Hepatocyte (in vitro differentiated cells): ENCODE measurements at regions not wholly inside any gene's neighbourhood (a gene's known extent, or its start where the extent isn't known, plus 50 kb on each side); places are given as distances from the start of the nearest gene placed in this dataset.

Experiments used
- DNase-seq: peaks from one replicate; pipeline ENCODE4 v3.0.0-alpha.2; 2016; ENCODE audit warnings: low spot score
- H2AFZ ChIP-seq: fragments of 200-600 bp; sonication (generic); 2 replicates; pipeline ENCODE4 v1.6.0; 2016; ENCODE audit warnings: antibody characterized with exemption, mild to moderate bottlenecking
- H3K27ac ChIP-seq: fragments of 200-600 bp; sonication (generic); 2 replicates; pipeline ENCODE4 v1.5.1; 2016; ENCODE audit warnings: mild to moderate bottlenecking
- H3K27me3 ChIP-seq: fragments of 200-600 bp; sonication (generic); 2 replicates; pipeline ENCODE4 v1.6.1; 2016
- H3K36me3 ChIP-seq: fragments of 200-600 bp; sonication (generic); replicated peaks from 2 replicates; pipeline ENCODE4 v1.5.1; 2016; ENCODE audit warnings: low read depth; ENCODE audit not compliant: insufficient read depth
- H3K4me1 ChIP-seq: fragments of 200-600 bp; sonication (generic); 2 replicates; pipeline ENCODE4 v1.5.1; 2016; ENCODE audit warnings: mild to moderate bottlenecking, moderate library complexity; ENCODE audit not compliant: insufficient read depth
- H3K4me2 ChIP-seq: fragments of 200-600 bp; sonication (generic); 2 replicates; pipeline ENCODE4 v1.6.0; 2016
- H3K4me3 ChIP-seq: fragments of 200-600 bp; sonication (generic); 2 replicates; pipeline ENCODE4 v1.5.1; 2016; ENCODE audit warnings: mild to moderate bottlenecking
- H3K79me2 ChIP-seq: fragments of 200-600 bp; sonication (generic); 2 replicates; pipeline ENCODE4 v1.6.0; 2017; ENCODE audit warnings: mild to moderate bottlenecking
- H3K9me2 ChIP-seq: fragments of 200-600 bp; sonication (generic); replicated peaks from 2 replicates; pipeline ENCODE4 v1.6.0; 2017; ENCODE audit warnings: mild to moderate bottlenecking; ENCODE audit not compliant: insufficient read depth
- H3K9me3 ChIP-seq: fragments of 200-600 bp; sonication (generic); 2 replicates; pipeline ENCODE4 v1.5.1; 2016; ENCODE audit warnings: low read depth, mild to moderate bottlenecking
- H4K20me1 ChIP-seq: fragments of 200-600 bp; sonication (generic); 2 replicates; pipeline ENCODE4 v1.6.0; 2016; ENCODE audit warnings: mild to moderate bottlenecking; ENCODE audit not compliant: insufficient read depth, poor library complexity, severe bottlenecking
- EZH2 ChIP-seq: fragments of 200-600 bp; sonication (generic); IDR thresholded peaks from 2 replicates; pipeline ENCODE4 v1.6.1; 2016; ENCODE audit warnings: antibody characterized with exemption, mild to moderate bottlenecking, borderline replicate concordance
- EZH2phosphoT487 ChIP-seq: fragments of 200-600 bp; sonication (generic); IDR thresholded peaks from one replicate; pipeline ENCODE4 v1.6.1; 2018; ENCODE audit warnings: antibody characterized with exemption, mild to moderate bottlenecking, low read depth, moderate library complexity; ENCODE audit not compliant: unreplicated experiment, severe bottlenecking
- WGBS: methylation state at CpG from one replicate; pipeline ENCODE4 v1.1.6; 2016; ENCODE audit warnings: low lambda C conversion rate; ENCODE audit errors: missing lambda C conversion rate; 5-methylcytosine and 5-hydroxymethylcytosine counted together
- TF ChIP-seq, protein P1 (sequence below): fragments of 200-600 bp; sonication (generic); IDR thresholded peaks from 2 replicates; pipeline ENCODE4 v1.5.1; 2016; ENCODE audit warnings: antibody characterized with exemption, mild to moderate bottlenecking; ENCODE audit not compliant: poor library complexity

DNA sequence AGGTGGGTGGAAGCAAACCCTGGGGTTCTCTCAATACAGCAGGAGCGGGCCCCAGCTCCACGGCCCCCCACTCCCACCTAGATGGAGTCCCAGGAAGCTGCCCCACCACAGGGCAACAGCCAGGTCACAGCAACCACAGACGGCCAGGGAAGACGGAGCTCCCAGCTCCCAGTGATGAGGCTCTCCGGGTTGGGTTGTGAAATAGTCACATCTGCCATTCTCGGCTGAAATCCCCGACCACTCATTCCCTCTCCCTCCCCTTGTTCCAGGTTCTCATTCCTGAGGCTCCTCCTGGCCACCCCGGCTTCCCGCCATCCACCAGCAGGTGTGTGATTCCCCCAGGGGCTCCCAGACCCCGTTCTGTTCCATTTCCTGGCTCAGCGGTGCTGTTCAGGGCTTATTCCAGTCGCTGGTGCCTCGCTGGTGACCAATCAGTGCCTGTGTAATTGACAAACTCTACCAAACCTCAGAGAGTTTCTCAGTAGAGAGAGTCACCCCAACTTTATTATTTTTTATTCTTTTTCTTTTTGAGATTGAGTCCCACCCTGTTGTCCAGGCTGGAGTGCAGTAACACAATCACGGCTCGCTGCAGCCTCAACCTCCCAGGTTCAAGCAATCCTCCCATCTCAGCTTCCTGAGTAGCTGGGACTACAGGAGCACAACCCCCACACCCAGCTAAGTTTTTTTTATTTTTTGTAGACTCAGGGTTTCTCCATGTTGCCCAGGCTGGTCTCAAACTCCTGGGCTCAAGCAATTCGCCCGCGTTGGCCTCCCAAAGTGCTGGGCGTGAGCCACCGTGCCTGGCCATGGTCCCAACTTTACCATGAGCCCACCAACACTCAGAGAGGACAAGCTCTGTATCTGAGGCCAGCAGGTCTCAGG lies 63.2 kb downstream of the SHANK2 start:
- no peak for DNase-seq
- H2AFZ ChIP-seq = no peak overlapping the region
- 93% methylated on average over 19 of the region's 20 CpGs for WGBS
- no peaks in the 10 kb centered on the region for H3K36me3 ChIP-seq
- TF ChIP-seq EZH2phosphoT487 (no peak), EZH2 (no peak)
- TF ChIP-seq, protein P1, sequence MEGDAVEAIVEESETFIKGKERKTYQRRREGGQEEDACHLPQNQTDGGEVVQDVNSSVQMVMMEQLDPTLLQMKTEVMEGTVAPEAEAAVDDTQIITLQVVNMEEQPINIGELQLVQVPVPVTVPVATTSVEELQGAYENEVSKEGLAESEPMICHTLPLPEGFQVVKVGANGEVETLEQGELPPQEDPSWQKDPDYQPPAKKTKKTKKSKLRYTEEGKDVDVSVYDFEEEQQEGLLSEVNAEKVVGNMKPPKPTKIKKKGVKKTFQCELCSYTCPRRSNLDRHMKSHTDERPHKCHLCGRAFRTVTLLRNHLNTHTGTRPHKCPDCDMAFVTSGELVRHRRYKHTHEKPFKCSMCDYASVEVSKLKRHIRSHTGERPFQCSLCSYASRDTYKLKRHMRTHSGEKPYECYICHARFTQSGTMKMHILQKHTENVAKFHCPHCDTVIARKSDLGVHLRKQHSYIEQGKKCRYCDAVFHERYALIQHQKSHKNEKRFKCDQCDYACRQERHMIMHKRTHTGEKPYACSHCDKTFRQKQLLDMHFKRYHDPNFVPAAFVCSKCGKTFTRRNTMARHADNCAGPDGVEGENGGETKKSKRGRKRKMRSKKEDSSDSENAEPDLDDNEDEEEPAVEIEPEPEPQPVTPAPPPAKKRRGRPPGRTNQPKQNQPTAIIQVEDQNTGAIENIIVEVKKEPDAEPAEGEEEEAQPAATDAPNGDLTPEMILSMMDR = no peak
- H3K9me3 ChIP-seq = no peaks in the 10 kb centered on the region
- H4K20me1 ChIP-seq = no peaks in the 10 kb centered on the region
- H3K4me1 ChIP-seq = no peaks in the 10 kb centered on the region
- H3K4me3 ChIP-seq = no peak overlapping the region
- no peaks in the 10 kb centered on the region for H3K9me2 ChIP-seq
- H3K27me3 ChIP-seq = no peaks in the 10 kb centered on the region
- H3K27ac ChIP-seq = no peak overlapping the region
- H3K4me2 ChIP-seq = no peak overlapping the region
- H3K79me2 ChIP-seq = no peaks in the 10 kb centered on the region

DNA sequence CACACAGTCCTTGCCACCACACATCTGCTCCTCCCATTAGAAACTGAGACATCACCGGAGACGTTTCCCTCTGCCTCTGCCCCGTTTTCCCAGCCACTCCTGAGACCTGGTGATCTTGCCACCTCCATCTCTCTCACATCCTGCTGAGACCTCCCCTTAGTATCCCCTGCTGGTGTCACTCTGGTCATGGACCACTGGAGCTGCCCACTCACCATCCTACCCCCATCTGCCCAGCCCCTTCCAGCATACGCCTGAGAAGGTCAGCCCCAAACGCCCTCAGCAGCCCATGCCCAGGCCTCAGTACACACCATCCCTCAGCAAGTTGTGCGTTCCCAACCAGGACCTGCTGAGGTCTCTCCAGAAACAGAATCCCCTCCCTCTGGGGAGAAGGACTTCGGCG lies 64.3 kb downstream of the SHANK2 start:
- Histone ChIP-seq H3K27ac (no peak overlapping the region), H3K79me2 (no peaks in the 10 kb centered on the region), H3K4me1 (no peaks in the 10 kb centered on the region), H3K4me3 (no peak overlapping the region), H3K4me2 (no peak overlapping the region), H3K9me3 (no peaks in the 10 kb centered on the region), H3K36me3 (no peaks in the 10 kb centered on the region), H4K20me1 (no peaks in the 10 kb centered on the region), H2AFZ (no peak overlapping the region), H3K27me3 (no peaks in the 10 kb centered on the region), H3K9me2 (no peaks in the 10 kb centered on the region)
- TF ChIP-seq EZH2 = no peak
- no peak for TF ChIP-seq EZH2phosphoT487
- TF ChIP-seq, protein P1 = no peak
- no peak for DNase-seq
- 93% methylated on average over 8 of the region's 8 CpGs for WGBS

DNA sequence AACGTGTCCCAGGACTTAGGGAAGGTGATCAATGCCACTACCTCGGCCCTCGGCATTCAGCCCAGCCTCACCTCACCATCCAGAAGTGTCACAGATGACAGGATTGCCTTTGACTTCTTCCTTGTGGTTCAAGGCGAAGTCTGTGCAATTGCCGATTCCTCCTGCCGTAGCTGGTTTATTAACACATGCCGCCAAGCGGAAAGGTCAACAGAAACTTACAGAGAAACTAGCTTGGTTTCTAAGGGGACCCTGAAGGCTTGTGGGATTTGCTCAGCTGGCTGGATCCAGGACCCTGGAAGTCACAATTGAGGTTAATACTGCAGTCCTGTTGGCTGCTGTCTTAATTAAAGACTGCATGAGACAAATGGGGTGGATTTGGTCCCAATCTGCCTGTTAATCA lies 65.6 kb downstream of the SHANK2 start:
- TF ChIP-seq EZH2 (no peak), EZH2phosphoT487 (no peak)
- TF ChIP-seq, protein P1 = no peak

More for the DNA sequence above, 65.6 kb downstream of the SHANK2 start:
- Histone ChIP-seq H3K36me3 (no peaks in the 10 kb centered on the region), H4K20me1 (no peaks in the 10 kb centered on the region), H2AFZ (no peak overlapping the region), H3K27me3 (no peaks in the 10 kb centered on the region), H3K79me2 (no peaks in the 10 kb centered on the region), H3K9me3 (no peaks in the 10 kb centered on the region), H3K4me3 (no peak overlapping the region), H3K4me2 (no peak overlapping the region), H3K27ac (no peak overlapping the region), H3K9me2 (no peaks in the 10 kb centered on the region), H3K4me1 (no peaks in the 10 kb centered on the region)
- WGBS = 91% methylated on average over 8 of the region's 8 CpGs
- no peak for DNase-seq
